C4-2B (cell line): ENCODE measurements at regions not wholly inside any gene's neighbourhood (a gene's known extent, or its start where the extent isn't known, plus 50 kb on each side); places are given as distances from the start of the nearest gene placed in this dataset.

Experiments used
- ZFX ChIP-seq: fragments of 450-650 bp; IDR thresholded peaks from 2 replicates; pipeline ENCODE4 v1.6.1; 2017
- TF ChIP-seq, protein P1 (sequence below): fragments of 450-650 bp; conservative IDR thresholded peaks from 2 replicates; pipeline ENCODE4 v1.5.1; 2017; ENCODE audit warnings: mild to moderate bottlenecking

DNA sequence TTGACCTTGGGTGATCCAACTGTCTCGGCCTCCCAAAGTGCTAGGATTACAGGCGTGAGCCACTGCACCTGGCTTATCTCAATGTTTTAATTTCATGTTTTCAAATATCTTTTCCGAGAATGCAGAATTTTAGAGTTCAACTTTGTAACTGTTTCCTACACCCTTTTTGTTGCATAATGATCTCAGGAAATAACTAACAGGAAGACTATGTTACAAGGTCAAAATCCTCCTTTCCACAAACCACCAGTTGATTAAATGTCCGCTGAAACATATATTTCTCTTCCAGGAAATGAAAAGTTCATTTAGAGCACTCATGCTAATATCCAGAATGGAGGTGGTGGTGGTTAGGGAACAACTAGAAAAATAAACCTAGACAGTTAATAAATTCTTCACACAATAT is 377.8 kb downstream of the PPP4R3C start:
- TF ChIP-seq, protein P1, sequence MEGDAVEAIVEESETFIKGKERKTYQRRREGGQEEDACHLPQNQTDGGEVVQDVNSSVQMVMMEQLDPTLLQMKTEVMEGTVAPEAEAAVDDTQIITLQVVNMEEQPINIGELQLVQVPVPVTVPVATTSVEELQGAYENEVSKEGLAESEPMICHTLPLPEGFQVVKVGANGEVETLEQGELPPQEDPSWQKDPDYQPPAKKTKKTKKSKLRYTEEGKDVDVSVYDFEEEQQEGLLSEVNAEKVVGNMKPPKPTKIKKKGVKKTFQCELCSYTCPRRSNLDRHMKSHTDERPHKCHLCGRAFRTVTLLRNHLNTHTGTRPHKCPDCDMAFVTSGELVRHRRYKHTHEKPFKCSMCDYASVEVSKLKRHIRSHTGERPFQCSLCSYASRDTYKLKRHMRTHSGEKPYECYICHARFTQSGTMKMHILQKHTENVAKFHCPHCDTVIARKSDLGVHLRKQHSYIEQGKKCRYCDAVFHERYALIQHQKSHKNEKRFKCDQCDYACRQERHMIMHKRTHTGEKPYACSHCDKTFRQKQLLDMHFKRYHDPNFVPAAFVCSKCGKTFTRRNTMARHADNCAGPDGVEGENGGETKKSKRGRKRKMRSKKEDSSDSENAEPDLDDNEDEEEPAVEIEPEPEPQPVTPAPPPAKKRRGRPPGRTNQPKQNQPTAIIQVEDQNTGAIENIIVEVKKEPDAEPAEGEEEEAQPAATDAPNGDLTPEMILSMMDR: no peak
- no peak for TF ChIP-seq ZFX
